GM23338 (cell line): ENCODE measurements at regions not wholly inside any gene's neighbourhood (a gene's known extent, or its start where the extent isn't known, plus 50 kb on each side); places are given as distances from the start of the nearest gene placed in this dataset.

Source experiments
- ATAC-seq: fragments of 200-7000 bp; cut with Tn5 transposase; 3 replicates; pipeline ENCODE4 v1.9.1; 2020
- DNase-seq: peaks from one replicate; pipeline ENCODE4 v3.0.0-alpha.2; 2015; ENCODE audit warnings: low spot score
- H2AFZ ChIP-seq: fragments of 200-600 bp; sonication (generic); 2 replicates; pipeline ENCODE4 v1.8.0; 2016; ENCODE audit warnings: antibody characterized with exemption, mild to moderate bottlenecking, moderate library complexity
- H3F3A ChIP-seq: fragments of 200-600 bp; sonication (generic); replicated peaks from 2 replicates; pipeline ENCODE4 v1.8.0; 2017; ENCODE audit warnings: antibody characterized with exemption, mixed run types, low read depth
- H3K27ac ChIP-seq: fragments of 200-600 bp; sonication (generic); 2 replicates; pipeline ENCODE4 v1.6.1; 2016; ENCODE audit warnings: low read depth
- H3K27me3 ChIP-seq: fragments of 200-600 bp; sonication (generic); 2 replicates; pipeline ENCODE4 v1.8.0; 2016; ENCODE audit warnings: mild to moderate bottlenecking, mixed run types, moderate library complexity; ENCODE audit not compliant: insufficient read depth
- H3K36me3 ChIP-seq: fragments of 200-600 bp; sonication (generic); 2 replicates; pipeline ENCODE4 v1.8.0; 2016; ENCODE audit warnings: mild to moderate bottlenecking; ENCODE audit not compliant: insufficient read depth
- H3K4me1 ChIP-seq: fragments of 200-600 bp; sonication (generic); 2 replicates; pipeline ENCODE4 v1.8.0; 2016; ENCODE audit warnings: mild to moderate bottlenecking, moderate library complexity; ENCODE audit not compliant: insufficient read depth
- H3K4me2 ChIP-seq: fragments of 200-600 bp; sonication (generic); 2 replicates; pipeline ENCODE4 v1.7.1; 2017; ENCODE audit warnings: mixed run types
- H3K4me3 ChIP-seq: fragments of 200-600 bp; sonication (generic); 2 replicates; pipeline ENCODE4 v1.6.1; 2016; ENCODE audit warnings: mixed run types
- H3K79me2 ChIP-seq: fragments of 200-600 bp; sonication (generic); replicated peaks from 2 replicates; pipeline ENCODE4 v1.8.0; 2017; ENCODE audit warnings: mild to moderate bottlenecking; ENCODE audit not compliant: insufficient read depth
- H3K9me2 ChIP-seq: fragments of 200-600 bp; sonication (generic); 2 replicates; pipeline ENCODE4 v1.8.0; 2017; ENCODE audit not compliant: insufficient read depth
- H4K20me1 ChIP-seq: fragments of 200-600 bp; sonication (generic); replicated peaks from 2 replicates; pipeline ENCODE4 v1.8.0; 2017; ENCODE audit warnings: mild to moderate bottlenecking; ENCODE audit not compliant: insufficient read depth
- H3K27ac Mint-ChIP-seq: 2 replicates; pipeline ENCODE4 v1.8.0; 2020; ENCODE audit warnings: inconsistent platforms, mild to moderate bottlenecking, moderate library complexity, mixed read lengths
- H3K27me3 Mint-ChIP-seq: 3 replicates; pipeline ENCODE4 v1.8.0; 2022; ENCODE audit warnings: low read depth, mild to moderate bottlenecking, moderate library complexity, mixed read lengths, inconsistent platforms; ENCODE audit not compliant: insufficient read depth, poor library complexity
- H3K36me3 Mint-ChIP-seq: 3 replicates; pipeline ENCODE4 v1.8.0; 2021; ENCODE audit warnings: low read depth, mild to moderate bottlenecking, inconsistent platforms, moderate library complexity, mixed read lengths
- H3K4me1 Mint-ChIP-seq: 3 replicates; pipeline ENCODE4 v1.8.0; 2020; ENCODE audit warnings: mild to moderate bottlenecking, inconsistent platforms, mixed read lengths
- H3K4me3 Mint-ChIP-seq: 3 replicates; pipeline ENCODE4 v1.8.0; 2021; ENCODE audit warnings: moderate library complexity, mild to moderate bottlenecking, inconsistent platforms, mixed read lengths
- H3K9me3 Mint-ChIP-seq: 3 replicates; pipeline ENCODE4 v1.8.0; 2020; ENCODE audit warnings: moderate library complexity, mild to moderate bottlenecking, inconsistent platforms, mixed read lengths
- CREB1 ChIP-seq: fragments of 250-450 bp; sonication (Bioruptor Pico); IDR thresholded peaks from 2 replicates; pipeline ENCODE4 v1.5.0; 2020; ENCODE audit warnings: low read depth, mild to moderate bottlenecking, moderate library complexity
- EZH2 ChIP-seq: fragments of 200-600 bp; sonication (generic); IDR thresholded peaks from one replicate; pipeline ENCODE4 v1.8.0; 2017; ENCODE audit warnings: antibody characterized with exemption, mild to moderate bottlenecking, low read depth; ENCODE audit not compliant: unreplicated experiment
- EZH2phosphoT487 ChIP-seq: fragments of 200-600 bp; sonication (generic); IDR thresholded peaks from one replicate; pipeline ENCODE4 v1.8.1; 2018; ENCODE audit warnings: antibody characterized with exemption; ENCODE audit not compliant: unreplicated experiment
- JUNB ChIP-seq: IDR thresholded peaks from one replicate; pipeline ENCODE4 v1.6.1; 2016; ENCODE audit warnings: antibody characterized with exemption; ENCODE audit not compliant: unreplicated experiment
- NANOG ChIP-seq: IDR thresholded peaks from 2 replicates; pipeline ENCODE4 v1.6.1; 2016; ENCODE audit warnings: antibody characterized with exemption, borderline replicate concordance
- POLR2AphosphoS5 ChIP-seq: IDR thresholded peaks from 2 replicates; pipeline ENCODE4 v1.6.1; 2016; ENCODE audit warnings: antibody characterized with exemption, low read depth
- ZNF114 ChIP-seq: fragments of 250-450 bp; sonication (Bioruptor Pico); IDR thresholded peaks from 2 replicates; pipeline ENCODE4 v1.5.0; 2020; ENCODE audit warnings: mild to moderate bottlenecking, moderate library complexity
- ZNF331 ChIP-seq: fragments of 250-450 bp; sonication (Bioruptor Pico); IDR thresholded peaks from 2 replicates; pipeline ENCODE4 v1.5.0; 2020; ENCODE audit warnings: low read depth, mild to moderate bottlenecking, moderate library complexity
- TF ChIP-seq, protein P1 (sequence below), 2 experiments: fragments of 200-600 bp in 1 of 2; sonication (generic) in 1 of 2; conservative IDR thresholded peaks; 2 replicates each; pipeline versions ENCODE4 v1.5.1 to v1.6.1; 2016 to 2017; ENCODE audit warnings: antibody characterized with exemption in 2 of 2, low read depth in 2 of 2, mild to moderate bottlenecking in 2 of 2, moderate library complexity in 1 of 2
- TF ChIP-seq, protein P2 (sequence below): IDR thresholded peaks from 2 replicates; pipeline ENCODE4 v1.6.1; 2016; ENCODE audit warnings: antibody characterized with exemption
- TF ChIP-seq, protein P3 (sequence below): IDR thresholded peaks from one replicate; pipeline ENCODE4 v1.6.1; 2018; ENCODE audit warnings: antibody characterized with exemption; ENCODE audit not compliant: unreplicated experiment

DNA sequence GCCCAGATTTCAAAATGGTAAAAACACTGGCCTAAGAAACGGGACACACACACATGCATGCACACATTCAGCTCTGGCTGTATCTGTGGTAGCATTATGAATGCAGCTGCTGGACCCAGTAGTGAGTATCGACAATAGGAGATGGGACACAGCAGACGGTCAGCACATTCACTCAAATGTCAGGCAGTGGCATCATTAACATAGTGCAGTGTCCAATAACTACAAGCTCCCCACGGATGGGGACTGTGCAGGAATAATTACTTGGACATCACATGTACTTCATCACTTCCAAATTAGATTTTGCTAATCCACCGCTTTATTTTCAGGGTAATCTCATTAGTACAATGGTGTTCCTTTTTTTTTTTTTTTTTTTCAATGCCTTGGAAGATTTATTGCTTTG is 109.5 kb downstream of the FANCF start:
- Mint-ChIP-seq H3K4me1 (peaks cover 13% of the 10 kb centered on the region), H3K4me3 (no peak overlapping the region), H3K36me3 (no peaks in the 10 kb centered on the region), H3K9me3 (no peaks in the 10 kb centered on the region), H3K27me3 (peaks cover 3% of the 10 kb centered on the region), H3K27ac (no peak overlapping the region)
- Histone ChIP-seq H3K4me2 (no peak overlapping the region), H3K27me3 (no peaks in the 10 kb centered on the region), H3K4me3 (no peak overlapping the region), H3K36me3 (no peaks in the 10 kb centered on the region), H4K20me1 (no peaks in the 10 kb centered on the region), H3K9me2 (no peaks in the 10 kb centered on the region), H3K4me1 (no peaks in the 10 kb centered on the region), H2AFZ (no peak overlapping the region), H3K27ac (no peak overlapping the region), H3F3A (no peaks in the 10 kb centered on the region), H3K79me2 (no peaks in the 10 kb centered on the region)
- TF ChIP-seq, protein P1, sequence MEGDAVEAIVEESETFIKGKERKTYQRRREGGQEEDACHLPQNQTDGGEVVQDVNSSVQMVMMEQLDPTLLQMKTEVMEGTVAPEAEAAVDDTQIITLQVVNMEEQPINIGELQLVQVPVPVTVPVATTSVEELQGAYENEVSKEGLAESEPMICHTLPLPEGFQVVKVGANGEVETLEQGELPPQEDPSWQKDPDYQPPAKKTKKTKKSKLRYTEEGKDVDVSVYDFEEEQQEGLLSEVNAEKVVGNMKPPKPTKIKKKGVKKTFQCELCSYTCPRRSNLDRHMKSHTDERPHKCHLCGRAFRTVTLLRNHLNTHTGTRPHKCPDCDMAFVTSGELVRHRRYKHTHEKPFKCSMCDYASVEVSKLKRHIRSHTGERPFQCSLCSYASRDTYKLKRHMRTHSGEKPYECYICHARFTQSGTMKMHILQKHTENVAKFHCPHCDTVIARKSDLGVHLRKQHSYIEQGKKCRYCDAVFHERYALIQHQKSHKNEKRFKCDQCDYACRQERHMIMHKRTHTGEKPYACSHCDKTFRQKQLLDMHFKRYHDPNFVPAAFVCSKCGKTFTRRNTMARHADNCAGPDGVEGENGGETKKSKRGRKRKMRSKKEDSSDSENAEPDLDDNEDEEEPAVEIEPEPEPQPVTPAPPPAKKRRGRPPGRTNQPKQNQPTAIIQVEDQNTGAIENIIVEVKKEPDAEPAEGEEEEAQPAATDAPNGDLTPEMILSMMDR (conservative IDR thresholded peaks at IDR 0.05; ENCODE audit: low read depth in 2 of 2) = no peak
- TF ChIP-seq, protein P2, sequence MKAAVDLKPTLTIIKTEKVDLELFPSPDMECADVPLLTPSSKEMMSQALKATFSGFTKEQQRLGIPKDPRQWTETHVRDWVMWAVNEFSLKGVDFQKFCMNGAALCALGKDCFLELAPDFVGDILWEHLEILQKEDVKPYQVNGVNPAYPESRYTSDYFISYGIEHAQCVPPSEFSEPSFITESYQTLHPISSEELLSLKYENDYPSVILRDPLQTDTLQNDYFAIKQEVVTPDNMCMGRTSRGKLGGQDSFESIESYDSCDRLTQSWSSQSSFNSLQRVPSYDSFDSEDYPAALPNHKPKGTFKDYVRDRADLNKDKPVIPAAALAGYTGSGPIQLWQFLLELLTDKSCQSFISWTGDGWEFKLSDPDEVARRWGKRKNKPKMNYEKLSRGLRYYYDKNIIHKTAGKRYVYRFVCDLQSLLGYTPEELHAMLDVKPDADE = no peak
- TF ChIP-seq EZH2 = no peak
- TF ChIP-seq JUNB = no peak
- TF ChIP-seq NANOG = no peak
- TF ChIP-seq CREB1 (CRISPR knock-in tag) = no peak
- no peak for TF ChIP-seq POLR2AphosphoS5
- DNase-seq = no peak
- ATAC-seq = no peak

DNA sequence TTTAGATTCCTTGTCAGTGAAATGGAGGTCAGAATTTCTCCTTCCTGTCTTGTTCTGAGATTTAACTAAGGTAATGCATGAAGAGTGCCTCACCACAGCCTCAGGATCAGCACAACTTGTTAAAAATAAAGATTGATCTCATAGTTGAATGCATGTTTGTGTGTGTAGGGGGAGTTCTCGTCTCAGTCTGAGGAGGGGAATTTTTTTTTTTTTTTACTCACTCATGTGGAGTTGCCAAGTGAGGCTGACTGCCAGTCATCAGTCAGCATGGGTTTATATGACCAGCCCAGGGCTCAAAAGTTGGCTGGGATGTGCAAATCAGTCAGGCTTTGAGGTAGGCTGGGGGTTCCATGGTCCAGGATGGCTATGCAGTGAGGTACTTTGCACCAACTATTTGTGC is 113.2 kb downstream of the FANCF start:
- H3K4me2 ChIP-seq = 0 out of 2 replicates have a peak overlapping the region, but pooled peaks have one; percentile 26
- no peaks in the 10 kb centered on the region for H3K27me3 ChIP-seq
- H3K79me2 ChIP-seq = no peaks in the 10 kb centered on the region
- no peak overlapping the region for H3K4me3 Mint-ChIP-seq
- no peaks in the 10 kb centered on the region for H3K36me3 Mint-ChIP-seq
- peaks cover 20% of the 10 kb centered on the region for H3K4me1 Mint-ChIP-seq
- H3F3A ChIP-seq = no peaks in the 10 kb centered on the region
- H3K36me3 ChIP-seq = no peaks in the 10 kb centered on the region
- peak overlapping the region; percentile 74 for H2AFZ ChIP-seq
- H4K20me1 ChIP-seq = no peaks in the 10 kb centered on the region
- no peaks in the 10 kb centered on the region for H3K9me2 ChIP-seq
- no peak overlapping the region for H3K27ac ChIP-seq
- H3K9me3 Mint-ChIP-seq = no peaks in the 10 kb centered on the region
- H3K27ac Mint-ChIP-seq = no peak overlapping the region
- H3K4me1 ChIP-seq = peaks cover 9% of the 10 kb centered on the region; the same call in 1 of the 2 replicates
- no peak for DNase-seq
- no peak overlapping the region for H3K4me3 ChIP-seq
- ATAC-seq = no peak
- H3K27me3 Mint-ChIP-seq = peaks cover 3% of the 10 kb centered on the region
- TF ChIP-seq CREB1 (CRISPR knock-in tag) (no peak), ZNF114 (CRISPR knock-in tag) (no peak), ZNF331 (CRISPR knock-in tag) (no peak), POLR2AphosphoS5 (no peak), EZH2 (no peak), EZH2phosphoT487 (no peak), JUNB (no peak)
- TF ChIP-seq, protein P3, sequence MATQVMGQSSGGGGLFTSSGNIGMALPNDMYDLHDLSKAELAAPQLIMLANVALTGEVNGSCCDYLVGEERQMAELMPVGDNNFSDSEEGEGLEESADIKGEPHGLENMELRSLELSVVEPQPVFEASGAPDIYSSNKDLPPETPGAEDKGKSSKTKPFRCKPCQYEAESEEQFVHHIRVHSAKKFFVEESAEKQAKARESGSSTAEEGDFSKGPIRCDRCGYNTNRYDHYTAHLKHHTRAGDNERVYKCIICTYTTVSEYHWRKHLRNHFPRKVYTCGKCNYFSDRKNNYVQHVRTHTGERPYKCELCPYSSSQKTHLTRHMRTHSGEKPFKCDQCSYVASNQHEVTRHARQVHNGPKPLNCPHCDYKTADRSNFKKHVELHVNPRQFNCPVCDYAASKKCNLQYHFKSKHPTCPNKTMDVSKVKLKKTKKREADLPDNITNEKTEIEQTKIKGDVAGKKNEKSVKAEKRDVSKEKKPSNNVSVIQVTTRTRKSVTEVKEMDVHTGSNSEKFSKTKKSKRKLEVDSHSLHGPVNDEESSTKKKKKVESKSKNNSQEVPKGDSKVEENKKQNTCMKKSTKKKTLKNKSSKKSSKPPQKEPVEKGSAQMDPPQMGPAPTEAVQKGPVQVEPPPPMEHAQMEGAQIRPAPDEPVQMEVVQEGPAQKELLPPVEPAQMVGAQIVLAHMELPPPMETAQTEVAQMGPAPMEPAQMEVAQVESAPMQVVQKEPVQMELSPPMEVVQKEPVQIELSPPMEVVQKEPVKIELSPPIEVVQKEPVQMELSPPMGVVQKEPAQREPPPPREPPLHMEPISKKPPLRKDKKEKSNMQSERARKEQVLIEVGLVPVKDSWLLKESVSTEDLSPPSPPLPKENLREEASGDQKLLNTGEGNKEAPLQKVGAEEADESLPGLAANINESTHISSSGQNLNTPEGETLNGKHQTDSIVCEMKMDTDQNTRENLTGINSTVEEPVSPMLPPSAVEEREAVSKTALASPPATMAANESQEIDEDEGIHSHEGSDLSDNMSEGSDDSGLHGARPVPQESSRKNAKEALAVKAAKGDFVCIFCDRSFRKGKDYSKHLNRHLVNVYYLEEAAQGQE = no peak
- TF ChIP-seq, protein P1 (conservative IDR thresholded peaks at IDR 0.05; ENCODE audit: low read depth in 2 of 2) = no peak
- TF ChIP-seq, protein P2 = no peak
